Naive thymus-derived CD4-positive, alpha-beta T cell (primary cell): ENCODE measurements at regions not wholly inside any gene's neighbourhood (a gene's known extent, or its start where the extent isn't known, plus 50 kb on each side); places are given as distances from the start of the nearest gene placed in this dataset.

Experiments used
- ATAC-seq: fragments of 150-1000 bp; cut with Tn5 transposase; 2 replicates; pipeline ENCODE4 v1.10.0; 2021; ENCODE audit warnings: mild to moderate bottlenecking, moderate library complexity
- CTCF ChIA-PET: fragments of 350-600 bp; sonication (Branson Sonifier 250); formaldehyde crosslinking; loops from one replicate; lab custom pipeline; 2021; ENCODE audit warnings: antibody characterized with exemption; lab: Charles Lee
- POLR2A ChIA-PET: fragments of 350-600 bp; sonication (Branson Sonifier 250); formaldehyde crosslinking; loops from one replicate; lab custom pipeline; 2021; ENCODE audit warnings: antibody characterized with exemption, inconsistent platforms; lab: Charles Lee
- DNase-seq, 9 donors: peaks; one replicate each; pipeline versions ENCODE4 v3.0.0 to v3.0.0-alpha.2; 2020 to 2022; ENCODE audit warnings: mixed read lengths in 1 of 9
- H3K27ac ChIP-seq: one replicate; pipeline ENCODE4 v1.7.0; 2013; ENCODE audit warnings: mild to moderate bottlenecking, low read depth, low read length, moderate library complexity
- H3K27me3 ChIP-seq, 2 donors: one replicate each; pipeline ENCODE4 v1.7.0; 2013; ENCODE audit warnings: low read length in 2 of 2, mild to moderate bottlenecking in 2 of 2, moderate library complexity in 2 of 2; ENCODE audit not compliant: control insufficient read depth in 2 of 2, insufficient read depth in 2 of 2
- H3K36me3 ChIP-seq, 3 experiments: 1 replicate in 2 of 3; 2 replicates in 1 of 3; pipeline ENCODE4 v1.7.0; 2013; ENCODE audit warnings: low read length in 3 of 3, mild to moderate bottlenecking in 3 of 3, moderate library complexity in 1 of 3; ENCODE audit not compliant: insufficient read depth in 3 of 3, control insufficient read depth in 2 of 3
- H3K4me1 ChIP-seq, 2 donors: one replicate each; pipeline ENCODE4 v1.7.0; 2013; ENCODE audit warnings: low read length in 2 of 2, mild to moderate bottlenecking in 2 of 2, moderate library complexity in 1 of 2; ENCODE audit not compliant: control insufficient read depth in 2 of 2, insufficient read depth in 2 of 2
- H3K4me3 ChIP-seq: 2 replicates; pipeline ENCODE4 v1.7.0; 2013; ENCODE audit warnings: mild to moderate bottlenecking, low read length
- H3K9me3 ChIP-seq, 3 experiments: 1 replicate in 2 of 3; 2 replicates in 1 of 3; pipeline ENCODE4 v1.7.0; 2013; ENCODE audit warnings: low read length in 3 of 3; ENCODE audit not compliant: control insufficient read depth in 2 of 3
- H3K27ac Mint-ChIP-seq, 9 donors: one replicate each; pipeline ENCODE4 v1.8.0; 2020 to 2022; ENCODE audit warnings: mixed read lengths in 9 of 9, mild to moderate bottlenecking in 8 of 9, moderate library complexity in 5 of 9, inconsistent platforms in 2 of 9
- H3K27me3 Mint-ChIP-seq, 5 donors: one replicate each; pipeline ENCODE4 v1.8.0; 2021 to 2022; ENCODE audit warnings: mixed read lengths in 5 of 5, mild to moderate bottlenecking in 1 of 5
- H3K36me3 Mint-ChIP-seq, 5 donors: one replicate each; pipeline ENCODE4 v1.8.0; 2020 to 2022; ENCODE audit warnings: mixed read lengths in 5 of 5, mild to moderate bottlenecking in 3 of 5, inconsistent platforms in 1 of 5
- H3K4me1 Mint-ChIP-seq, 7 donors: one replicate each; pipeline ENCODE4 v1.8.0; 2020 to 2022; ENCODE audit warnings: mixed read lengths in 7 of 7, mild to moderate bottlenecking in 3 of 7, inconsistent platforms in 1 of 7
- H3K4me3 Mint-ChIP-seq, 10 donors: one replicate each; pipeline ENCODE4 v1.8.0; 2020 to 2022; ENCODE audit warnings: mild to moderate bottlenecking in 10 of 10, mixed read lengths in 10 of 10, moderate library complexity in 6 of 10, inconsistent platforms in 2 of 10
- H3K9me3 Mint-ChIP-seq, 11 donors: one replicate each; pipeline ENCODE4 v1.8.0; 2020 to 2022; ENCODE audit warnings: mixed read lengths in 11 of 11, mild to moderate bottlenecking in 4 of 11, inconsistent platforms in 1 of 11, moderate library complexity in 1 of 11
- intact Hi-C, 2 donors: fragments of 100-400 bp; cut with micrococcal nuclease; formaldehyde crosslinking; loops; one replicate each; pipeline ENCODE4 v1.15.1; 2023

GRCh38 chr3:107272885-107273284 is 104.4 kb upstream of the CCDC54 start:
- Histone ChIP-seq H3K4me1 (no peaks in the 10 kb centered on the region), H3K36me3 (no peaks in the 10 kb centered on the region), H3K27ac (no peak overlapping the region), H3K27me3 (peaks cover 0 to 3% of the 10 kb centered on the region in 2 donors), H3K4me3 (no peak overlapping the region), H3K9me3 (no peaks in the 10 kb centered on the region)
- no peak overlapping the region for H3K27ac Mint-ChIP-seq
- H3K4me3 Mint-ChIP-seq: no peak overlapping the region
- H3K27me3 Mint-ChIP-seq: peaks cover 13 to 42% (median 27%) of the 10 kb centered on the region in 5 donors
- ChIA-PET POLR2A (no interaction called here), CTCF (interaction anchor here (0.7 to 1.6 kb wide), 2 partner anchors 123 to 157 kb away, joined by 4 to 6 read pairs; no protein-coding TSS in a partner anchor)
- ATAC-seq (no peak), DNase-seq (no peak)
- H3K9me3 Mint-ChIP-seq: no peaks in the 10 kb centered on the region
- H3K4me1 Mint-ChIP-seq: peaks cover 0 to 2% (median 0%) of the 10 kb centered on the region in 7 donors
- intact Hi-C loops: loop anchor here (1.0 to 5.0 kb wide), 6 partner anchors 37 to 468 kb away; no protein-coding TSS in a partner anchor
- no peaks in the 10 kb centered on the region for H3K36me3 Mint-ChIP-seq

GRCh38 chr3:107273771-107274170 is 103.5 kb upstream of the CCDC54 start:
- POLR2A ChIA-PET: no interaction called here
- CTCF ChIA-PET: interaction anchor here (0.8 to 1.0 kb wide), 2 partner anchors 147 to 156 kb away, joined by 3 to 4 read pairs; no protein-coding TSS in a partner anchor

GRCh38 chr3:107275511-107275910 is 101.7 kb upstream of the CCDC54 start:
- CTCF ChIA-PET: no interaction called here
- Mint-ChIP-seq H3K27me3 (peaks cover 13 to 36% (median 27%) of the 10 kb centered on the region in 5 donors), H3K27ac (no peak overlapping the region)

More at GRCh38 chr3:107273771-107274170, 103.5 kb upstream of the CCDC54 start:
- peaks cover 0 to 3% of the 10 kb centered on the region in 2 donors for H3K27me3 ChIP-seq
- intact Hi-C loops: loop anchor here in 1 of 2 donors (5.0 kb wide), 1 partner anchor 269 kb away; no protein-coding TSS in a partner anchor
- H3K4me1 Mint-ChIP-seq: peaks cover 0 to 2% (median 0%) of the 10 kb centered on the region in 7 donors
- no peaks in the 10 kb centered on the region for H3K9me3 Mint-ChIP-seq
- H3K36me3 ChIP-seq: no peaks in the 10 kb centered on the region
- no peaks in the 10 kb centered on the region for H3K4me1 ChIP-seq
- no peak overlapping the region for H3K4me3 Mint-ChIP-seq
- H3K27ac ChIP-seq: no peak overlapping the region
- H3K4me3 ChIP-seq: no peak overlapping the region
- no peak for ATAC-seq
- peaks cover 13 to 42% (median 27%) of the 10 kb centered on the region in 5 donors for H3K27me3 Mint-ChIP-seq
- H3K36me3 Mint-ChIP-seq: no peaks in the 10 kb centered on the region
- H3K27ac Mint-ChIP-seq: no peak overlapping the region
- DNase-seq: no peak
- no peaks in the 10 kb centered on the region for H3K9me3 ChIP-seq

GRCh38 chr3:107283948-107284347 is 93.3 kb upstream of the CCDC54 start:
- Mint-ChIP-seq H3K4me3 (no peak overlapping the region), H3K36me3 (no peaks in the 10 kb centered on the region), H3K27ac (no peak overlapping the region), H3K9me3 (no peaks in the 10 kb centered on the region), H3K27me3 (peaks cover 0 to 35% (median 9%) of the 10 kb centered on the region in 5 donors), H3K4me1 (peaks cover 0 to 10% (median 0%) of the 10 kb centered on the region in 7 donors)
- intact Hi-C loops: no loop called here
- ChIA-PET POLR2A (no interaction called here), CTCF (interaction anchor here (0.5 to 1.1 kb wide), 2 partner anchors 12 to 674 kb away, joined by 3 read pairs; no protein-coding TSS in a partner anchor)
- no peaks in the 10 kb centered on the region for H3K36me3 ChIP-seq
- H3K9me3 ChIP-seq: no peaks in the 10 kb centered on the region
- no peak overlapping the region for H3K27ac ChIP-seq
- ATAC-seq (no peak), DNase-seq (no peak)
- H3K4me1 ChIP-seq: no peaks in the 10 kb centered on the region
- no peaks in the 10 kb centered on the region for H3K27me3 ChIP-seq
- no peak overlapping the region for H3K4me3 ChIP-seq

More at GRCh38 chr3:107275511-107275910, 101.7 kb upstream of the CCDC54 start:
- Histone ChIP-seq H3K36me3 (no peaks in the 10 kb centered on the region), H3K9me3 (no peaks in the 10 kb centered on the region), H3K27me3 (peaks cover 0 to 3% of the 10 kb centered on the region in 2 donors), H3K4me1 (no peaks in the 10 kb centered on the region), H3K27ac (no peak overlapping the region), H3K4me3 (no peak overlapping the region)
- Mint-ChIP-seq H3K36me3 (no peaks in the 10 kb centered on the region), H3K9me3 (no peaks in the 10 kb centered on the region), H3K4me1 (no peaks in the 10 kb centered on the region), H3K4me3 (no peak overlapping the region)
- ATAC-seq: no peak
- DNase-seq: no peak
- POLR2A ChIA-PET: interaction anchor here (0.6 kb wide), 1 partner anchor 1192 kb away, joined by 4 read pairs; no protein-coding TSS in a partner anchor
- intact Hi-C loops: no loop called here

GRCh38 chr3:107284612-107285011 is 92.6 kb upstream of the CCDC54 start:
- Histone ChIP-seq H3K4me1 (no peaks in the 10 kb centered on the region), H3K9me3 (no peaks in the 10 kb centered on the region), H3K4me3 (no peak overlapping the region), H3K27me3 (no peaks in the 10 kb centered on the region), H3K27ac (no peak overlapping the region), H3K36me3 (no peaks in the 10 kb centered on the region)
- no peak overlapping the region for H3K27ac Mint-ChIP-seq
- ChIA-PET CTCF (interaction anchor here (0.5 kb wide), 1 partner anchor 674 kb away, joined by 3 read pairs; no protein-coding TSS in a partner anchor), POLR2A (no interaction called here)
- H3K9me3 Mint-ChIP-seq: no peaks in the 10 kb centered on the region
- no peak overlapping the region for H3K4me3 Mint-ChIP-seq
- intact Hi-C loops: no loop called here
- DNase-seq (no peak), ATAC-seq (no peak)
- H3K27me3 Mint-ChIP-seq: peaks cover 0 to 34% (median 9%) of the 10 kb centered on the region in 5 donors
- H3K4me1 Mint-ChIP-seq: peaks cover 0 to 10% (median 0%) of the 10 kb centered on the region in 7 donors
- no peaks in the 10 kb centered on the region for H3K36me3 Mint-ChIP-seq

- CTCF ChIA-PET: no interaction called here
- H3K36me3 ChIP-seq: no peaks in the 10 kb centered on the region
- intact Hi-C loops: no loop called here
- H3K27ac ChIP-seq: no peak overlapping the region
- H3K9me3 ChIP-seq: no peaks in the 10 kb centered on the region
- H3K4me3 Mint-ChIP-seq: no peak overlapping the region
- peaks cover 0 to 10% (median 0%) of the 10 kb centered on the region in 7 donors for H3K4me1 Mint-ChIP-seq
- H3K4me3 ChIP-seq: no peak overlapping the region
- H3K27ac Mint-ChIP-seq: no peak overlapping the region
- no peaks in the 10 kb centered on the region for H3K36me3 Mint-ChIP-seq
- H3K27me3 ChIP-seq: no peaks in the 10 kb centered on the region
- POLR2A ChIA-PET: no interaction called here
- ATAC-seq (no peak), DNase-seq (no peak)
- H3K9me3 Mint-ChIP-seq: peaks cover 0 to 2% (median 0%) of the 10 kb centered on the region in 11 donors
- H3K27me3 Mint-ChIP-seq: peaks cover 0 to 36% (median 9%) of the 10 kb centered on the region in 5 donors
- no peaks in the 10 kb centered on the region for H3K4me1 ChIP-seq
Observed at GRCh38 chr3:107285197-107285596, 92.0 kb upstream of the CCDC54 start.

GRCh38 chr3:107289354-107289753 is 87.9 kb upstream of the CCDC54 start:
- DNase-seq (no peak), ATAC-seq (no peak)
- CTCF ChIA-PET: no interaction called here
- Mint-ChIP-seq H3K4me3 (no peak overlapping the region), H3K27ac (no peak overlapping the region), H3K36me3 (no peaks in the 10 kb centered on the region), H3K4me1 (no peaks in the 10 kb centered on the region), H3K9me3 (peaks cover 0 to 3% (median under 1%) of the 10 kb centered on the region in 11 donors), H3K27me3 (peaks cover 0 to 27% (median 5%) of the 10 kb centered on the region in 5 donors)
- POLR2A ChIA-PET: no interaction called here
- Histone ChIP-seq H3K4me3 (no peak overlapping the region), H3K9me3 (no peaks in the 10 kb centered on the region), H3K36me3 (no peaks in the 10 kb centered on the region), H3K4me1 (no peaks in the 10 kb centered on the region), H3K27ac (no peak overlapping the region), H3K27me3 (no peaks in the 10 kb centered on the region)
- intact Hi-C loops: no loop called here
